Activated naive CD8-positive, alpha-beta T cell treated with anti-CD3 and anti-CD28 coated beads, Interleukin-2, amount 50 U/mL, for 24 hours (primary cell): ENCODE measurements at regions not wholly inside any gene's neighbourhood (a gene's known extent, or its start where the extent isn't known, plus 50 kb on each side); places are given as distances from the start of the nearest gene placed in this dataset.

Experiments used
- ATAC-seq: fragments of 150-1000 bp; cut with Tn5 transposase; one replicate; pipeline ENCODE4 v1.10.0; 2021
- DNase-seq: peaks from one replicate; pipeline ENCODE4 v3.0.0; 2021
- H3K27ac Mint-ChIP-seq: one replicate; pipeline ENCODE4 v1.8.0; 2021; ENCODE audit warnings: mild to moderate bottlenecking, mixed read lengths
- H3K27me3 Mint-ChIP-seq: one replicate; pipeline ENCODE4 v1.8.0; 2021; ENCODE audit warnings: mixed read lengths
- H3K36me3 Mint-ChIP-seq: one replicate; pipeline ENCODE4 v1.8.0; 2021; ENCODE audit warnings: low read depth, mixed read lengths
- H3K4me1 Mint-ChIP-seq: one replicate; pipeline ENCODE4 v1.8.0; 2021; ENCODE audit warnings: mixed read lengths
- H3K4me3 Mint-ChIP-seq: one replicate; pipeline ENCODE4 v1.8.0; 2021; ENCODE audit warnings: mild to moderate bottlenecking, moderate library complexity, mixed read lengths
- H3K9me3 Mint-ChIP-seq: one replicate; pipeline ENCODE4 v1.8.0; 2021; ENCODE audit warnings: mixed read lengths

DNA sequence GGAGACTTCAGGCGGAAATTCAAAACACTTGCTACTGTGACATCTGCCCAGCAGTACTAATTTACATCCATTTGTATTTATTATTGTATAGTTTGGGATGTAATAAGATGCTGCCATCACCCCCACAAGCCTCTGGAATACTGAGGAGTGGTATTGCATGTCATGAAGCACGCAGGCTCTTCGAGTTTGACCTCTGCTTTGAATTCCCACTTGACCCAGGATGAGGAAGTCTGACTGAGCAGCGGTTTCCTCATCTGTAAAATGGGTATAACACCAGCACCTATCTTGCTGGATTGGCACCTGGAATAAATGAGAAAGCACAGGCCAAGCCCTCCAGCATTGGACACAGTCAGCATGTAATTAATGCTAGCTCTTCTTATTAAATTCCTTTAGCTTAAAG lies 116.0 kb upstream of the DIO3 start:
- Mint-ChIP-seq H3K4me1 (peaks cover 27% of the 10 kb centered on the region), H3K27me3 (peaks cover 90% of the 10 kb centered on the region), H3K27ac (no peak overlapping the region), H3K4me3 (no peak overlapping the region), H3K36me3 (no peaks in the 10 kb centered on the region), H3K9me3 (no peaks in the 10 kb centered on the region)
- DNase-seq (no peak), ATAC-seq (no peak)

GRCh38 chr14:101446387-101446969 lies 114.8 kb upstream of the DIO3 start:
- H3K9me3 Mint-ChIP-seq: no peaks in the 10 kb centered on the region
- no peak overlapping the region for H3K27ac Mint-ChIP-seq
- no peak for DNase-seq
- peaks cover 86% of the 10 kb centered on the region for H3K27me3 Mint-ChIP-seq
- H3K4me3 Mint-ChIP-seq: no peak overlapping the region
- peaks cover 27% of the 10 kb centered on the region for H3K4me1 Mint-ChIP-seq
- ATAC-seq: no peak
- no peaks in the 10 kb centered on the region for H3K36me3 Mint-ChIP-seq

- H3K4me1 Mint-ChIP-seq: peaks cover 6% of the 10 kb centered on the region
- no peak for DNase-seq
- H3K9me3 Mint-ChIP-seq: no peaks in the 10 kb centered on the region
- no peak overlapping the region for H3K4me3 Mint-ChIP-seq
- H3K27me3 Mint-ChIP-seq: peaks cover 85% of the 10 kb centered on the region
- ATAC-seq: no peak
- no peaks in the 10 kb centered on the region for H3K36me3 Mint-ChIP-seq
- no peak overlapping the region for H3K27ac Mint-ChIP-seq
Observed at GRCh38 chr14:101449114-101449513, 112.2 kb upstream of the DIO3 start.

- DNase-seq (no peak), ATAC-seq (no peak)
- Mint-ChIP-seq H3K4me3 (no peak overlapping the region), H3K27ac (no peak overlapping the region), H3K4me1 (peaks cover 1% of the 10 kb centered on the region), H3K27me3 (peaks cover 87% of the 10 kb centered on the region), H3K9me3 (no peaks in the 10 kb centered on the region), H3K36me3 (no peaks in the 10 kb centered on the region)
Observed at GRCh38 chr14:101451166-101451565, 110.1 kb upstream of the DIO3 start.

DNA sequence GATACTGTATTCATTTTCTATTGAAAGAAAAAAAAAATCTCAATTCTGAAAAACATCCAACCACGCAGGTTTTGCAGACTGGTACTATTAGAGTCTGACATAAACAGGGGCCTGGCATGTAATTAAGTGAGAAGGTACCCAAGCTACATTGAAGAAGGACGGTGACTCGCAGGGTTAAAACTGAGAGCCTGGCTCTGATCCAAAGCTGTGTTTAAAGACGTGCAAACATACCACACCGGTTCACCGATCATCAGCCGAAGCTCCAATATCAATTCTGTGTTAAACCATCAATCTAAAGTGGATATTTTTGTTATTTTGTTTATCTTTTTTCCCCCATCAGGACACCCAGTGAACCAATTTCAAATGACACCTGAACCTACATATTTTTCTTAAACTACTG lies 108.1 kb upstream of the DIO3 start:
- Mint-ChIP-seq H3K27me3 (peaks cover 80% of the 10 kb centered on the region), H3K9me3 (no peaks in the 10 kb centered on the region), H3K4me1 (peaks cover 2% of the 10 kb centered on the region), H3K4me3 (no peak overlapping the region), H3K36me3 (no peaks in the 10 kb centered on the region), H3K27ac (no peak overlapping the region)
- DNase-seq (no peak), ATAC-seq (no peak)

GRCh38 chr14:101454229-101454628 lies 107.1 kb upstream of the DIO3 start:
- no peak overlapping the region for H3K27ac Mint-ChIP-seq
- no peaks in the 10 kb centered on the region for H3K36me3 Mint-ChIP-seq
- H3K4me1 Mint-ChIP-seq: peaks cover 2% of the 10 kb centered on the region
- ATAC-seq (no peak), DNase-seq (no peak)
- no peaks in the 10 kb centered on the region for H3K9me3 Mint-ChIP-seq
- no peak overlapping the region for H3K4me3 Mint-ChIP-seq
- peaks cover 74% of the 10 kb centered on the region for H3K27me3 Mint-ChIP-seq

DNA sequence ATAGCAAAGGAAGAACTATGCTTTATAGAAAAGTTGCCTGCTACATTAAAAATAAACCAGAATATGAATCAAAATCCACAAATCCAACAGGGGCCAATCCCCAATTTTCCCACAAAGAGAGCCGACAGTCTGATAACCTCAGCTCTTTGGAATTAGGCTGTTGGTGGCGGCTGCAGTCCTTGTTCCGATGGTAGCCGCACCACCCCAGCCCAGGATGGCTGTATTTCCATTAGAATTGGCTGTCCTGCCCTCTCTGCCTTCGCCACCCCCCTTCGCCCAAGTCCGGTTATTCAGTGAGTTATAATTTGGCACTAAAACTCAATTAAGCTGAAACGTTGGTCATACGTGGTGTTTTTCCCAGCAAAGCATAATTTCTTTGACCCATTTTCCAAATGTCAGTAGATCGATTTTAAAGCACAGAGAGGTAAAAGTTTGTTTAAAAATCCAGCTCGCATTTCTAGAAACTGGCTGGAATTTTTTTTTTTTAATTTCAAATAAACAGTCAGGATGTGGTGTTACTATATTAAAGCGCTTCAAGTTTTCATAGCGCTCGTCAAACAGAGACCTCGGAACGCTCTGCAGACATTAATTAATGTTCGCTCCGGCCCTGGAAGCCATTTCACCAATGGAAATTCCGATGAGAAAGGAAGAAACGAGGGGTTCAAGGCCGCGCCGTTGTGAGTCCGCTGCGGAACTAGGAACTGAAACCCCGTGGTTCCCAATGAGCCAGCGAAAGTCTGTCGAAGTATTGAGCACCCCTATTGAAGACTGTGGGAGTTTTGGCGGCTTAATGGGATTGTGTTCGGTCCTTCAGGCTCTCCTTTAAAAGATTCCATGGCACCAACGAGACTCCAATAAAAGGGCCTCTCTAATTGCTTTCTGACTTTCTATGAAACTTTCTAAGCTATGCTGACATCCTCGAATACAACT lies 104.8 kb upstream of the DIO3 start:
- H3K4me1 Mint-ChIP-seq: peaks cover 2% of the 10 kb centered on the region
- DNase-seq (no peak), ATAC-seq (no peak)
- H3K9me3 Mint-ChIP-seq: no peaks in the 10 kb centered on the region
- H3K36me3 Mint-ChIP-seq: no peaks in the 10 kb centered on the region
- no peak overlapping the region for H3K4me3 Mint-ChIP-seq
- no peak overlapping the region for H3K27ac Mint-ChIP-seq
- H3K27me3 Mint-ChIP-seq: peaks cover 69% of the 10 kb centered on the region

DNA sequence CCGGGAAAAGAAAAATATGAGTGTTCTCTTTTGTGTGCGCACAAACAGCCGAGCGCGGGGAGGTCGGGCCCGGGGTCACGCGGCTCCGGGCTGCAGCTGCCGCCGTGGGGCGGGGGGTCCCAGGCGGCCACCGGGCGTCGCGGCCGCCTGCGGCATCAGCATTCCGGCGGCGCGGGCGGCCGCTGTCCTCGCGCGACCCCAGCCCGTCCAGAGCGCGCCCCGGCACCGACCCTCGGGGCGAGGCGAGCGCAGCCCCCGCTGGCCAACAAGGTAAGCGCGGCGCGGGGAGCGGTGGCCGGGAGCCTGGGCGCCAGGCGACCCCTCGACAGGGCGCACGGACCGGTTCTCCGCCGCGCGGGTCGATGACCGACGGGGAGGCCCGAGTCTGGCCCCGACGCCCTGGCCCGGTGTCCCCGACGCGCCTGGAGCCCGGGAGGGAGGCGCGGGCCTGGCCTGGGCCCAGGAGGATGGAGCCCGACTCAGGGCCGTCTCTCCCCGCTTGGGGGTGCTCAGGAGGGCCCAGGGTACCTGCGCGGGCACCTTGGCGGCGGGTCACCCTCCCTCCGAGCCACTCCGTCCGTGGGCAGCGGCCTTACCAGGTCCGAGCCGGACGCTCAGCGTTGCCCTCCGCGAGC lies 103.9 kb upstream of the DIO3 start:
- ATAC-seq (no peak), DNase-seq (no peak)
- H3K4me3 Mint-ChIP-seq: no peak overlapping the region
- H3K27ac Mint-ChIP-seq: no peak overlapping the region
- no peaks in the 10 kb centered on the region for H3K36me3 Mint-ChIP-seq
- H3K4me1 Mint-ChIP-seq: peaks cover 2% of the 10 kb centered on the region
- no peaks in the 10 kb centered on the region for H3K9me3 Mint-ChIP-seq
- H3K27me3 Mint-ChIP-seq: peaks cover 63% of the 10 kb centered on the region

GRCh38 chr14:101457936-101458740 lies 103.2 kb upstream of the DIO3 start:
- DNase-seq: no peak
- Mint-ChIP-seq H3K27me3 (peaks cover 56% of the 10 kb centered on the region), H3K4me1 (peaks cover 2% of the 10 kb centered on the region), H3K9me3 (no peaks in the 10 kb centered on the region), H3K4me3 (no peak overlapping the region), H3K27ac (no peak overlapping the region), H3K36me3 (no peaks in the 10 kb centered on the region)
- no peak for ATAC-seq

DNA sequence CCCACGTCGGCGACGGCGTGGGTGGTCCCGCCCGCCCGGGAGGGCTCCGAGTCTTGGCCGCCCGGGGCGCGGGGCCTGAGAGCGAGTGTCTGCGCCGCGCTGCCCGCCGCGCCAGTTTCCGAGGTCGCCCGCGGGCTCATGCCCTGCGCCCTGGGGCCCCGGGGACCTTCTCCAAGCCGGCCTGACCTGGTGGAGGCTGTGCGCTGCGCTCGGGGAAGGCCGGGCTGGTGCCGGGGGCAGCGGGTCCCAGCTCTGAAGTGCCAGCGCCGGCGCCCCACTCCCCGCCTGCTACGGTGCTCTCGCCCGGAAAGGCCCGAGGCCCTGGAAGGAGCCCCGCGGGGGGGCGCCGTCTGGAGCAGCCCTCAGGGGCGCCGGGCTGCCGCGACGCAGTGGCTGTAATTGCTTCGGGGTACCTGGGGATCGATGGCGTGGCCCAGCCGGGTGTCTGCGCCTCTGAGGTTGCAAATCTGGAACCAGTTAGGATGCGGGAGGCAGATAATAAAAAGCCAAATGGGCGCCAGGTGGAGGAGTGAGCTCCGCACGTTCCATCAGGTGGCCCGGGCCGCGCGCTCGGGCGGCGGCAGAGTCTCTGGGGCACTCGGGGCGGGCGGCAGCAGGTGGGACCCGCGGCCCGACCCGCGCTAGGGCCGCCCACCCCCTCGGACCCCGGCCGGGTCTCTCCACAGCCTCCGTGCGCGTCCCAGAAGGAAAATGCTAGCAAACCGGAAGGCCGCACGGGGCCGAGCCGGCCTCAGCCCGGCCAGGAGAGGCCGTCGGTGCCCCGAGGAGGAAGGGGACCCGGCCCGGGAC lies 102.3 kb upstream of the DIO3 start:
- H3K27ac Mint-ChIP-seq: no peak overlapping the region
- no peaks in the 10 kb centered on the region for H3K9me3 Mint-ChIP-seq
- H3K4me1 Mint-ChIP-seq: peaks cover 2% of the 10 kb centered on the region
- peak; percentile 22 for ATAC-seq
- H3K27me3 Mint-ChIP-seq: peaks cover 50% of the 10 kb centered on the region
- H3K4me3 Mint-ChIP-seq: no peak overlapping the region
- H3K36me3 Mint-ChIP-seq: no peaks in the 10 kb centered on the region
- no peak for DNase-seq

DNA sequence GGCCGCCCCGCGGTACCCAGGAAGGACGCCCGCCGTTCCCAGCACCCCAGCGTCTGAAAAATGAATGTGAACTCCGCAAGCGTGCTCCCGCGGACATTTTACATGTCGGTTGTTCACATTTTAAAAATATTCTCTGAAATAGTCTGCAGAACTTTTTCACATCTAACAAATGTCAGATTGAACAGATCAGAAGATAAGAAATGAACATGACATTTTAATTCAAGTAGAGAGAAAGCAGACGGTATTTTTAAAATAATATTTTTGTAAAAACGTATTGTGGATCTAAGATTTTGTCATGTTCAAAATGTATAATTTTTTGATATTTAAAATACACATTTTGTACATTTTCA lies 101.8 kb upstream of the DIO3 start:
- H3K27me3 Mint-ChIP-seq: peaks cover 44% of the 10 kb centered on the region
- no peak overlapping the region for H3K27ac Mint-ChIP-seq
- no peak overlapping the region for H3K4me3 Mint-ChIP-seq
- DNase-seq (no peak), ATAC-seq (no peak)
- no peaks in the 10 kb centered on the region for H3K9me3 Mint-ChIP-seq
- H3K4me1 Mint-ChIP-seq: peaks cover 2% of the 10 kb centered on the region
- H3K36me3 Mint-ChIP-seq: no peaks in the 10 kb centered on the region

- Mint-ChIP-seq H3K9me3 (no peaks in the 10 kb centered on the region), H3K4me3 (no peak overlapping the region), H3K36me3 (no peaks in the 10 kb centered on the region), H3K27ac (no peak overlapping the region), H3K27me3 (peaks cover 34% of the 10 kb centered on the region), H3K4me1 (peaks cover 2% of the 10 kb centered on the region)
- no peak for DNase-seq
- no peak for ATAC-seq
Observed at GRCh38 chr14:101460521-101460920, 100.8 kb upstream of the DIO3 start.

- Mint-ChIP-seq H3K27ac (no peak overlapping the region), H3K4me3 (no peak overlapping the region), H3K4me1 (peaks cover 2% of the 10 kb centered on the region), H3K9me3 (no peaks in the 10 kb centered on the region), H3K27me3 (peaks cover 27% of the 10 kb centered on the region), H3K36me3 (no peaks in the 10 kb centered on the region)
- ATAC-seq (no peak), DNase-seq (no peak)
Observed at GRCh38 chr14:101460986-101461750, 100.1 kb upstream of the DIO3 start.
